Mesenchymal stem cell (in vitro differentiated cells and primary cell): ENCODE measurements at regions not wholly inside any gene's neighbourhood (a gene's known extent, or its start where the extent isn't known, plus 50 kb on each side); places are given as distances from the start of the nearest gene placed in this dataset.

ENCODE experiments used
- DNase-seq: peaks from one replicate; pipeline ENCODE4 v3.0.0-alpha.2; 2013
- H2AFZ ChIP-seq: one replicate; pipeline ENCODE4 v1.6.1; 2013; ENCODE audit warnings: low read depth, mild to moderate bottlenecking, control low read depth, inconsistent platforms, low read length, moderate library complexity
- H2AK5ac ChIP-seq: 2 replicates; pipeline ENCODE4 v1.6.1; 2013; ENCODE audit warnings: low read length, moderate library complexity, mild to moderate bottlenecking, inconsistent platforms; ENCODE audit not compliant: severe bottlenecking
- H2BK120ac ChIP-seq: one replicate; pipeline ENCODE4 v1.6.1; 2013; ENCODE audit warnings: low read depth, mild to moderate bottlenecking, inconsistent platforms, low read length, moderate library complexity
- H2BK12ac ChIP-seq, 2 experiments: one replicate each; pipeline ENCODE4 v1.6.1; 2013; ENCODE audit warnings: inconsistent platforms in 2 of 2, low read length in 2 of 2, mild to moderate bottlenecking in 2 of 2, moderate library complexity in 2 of 2, control low read depth in 1 of 2
- H2BK15ac ChIP-seq: one replicate; pipeline ENCODE4 v1.6.1; 2013; ENCODE audit warnings: mild to moderate bottlenecking, low read depth, inconsistent platforms; ENCODE audit not compliant: poor library complexity, severe bottlenecking
- H2BK5ac ChIP-seq: 2 replicates; pipeline ENCODE4 v1.6.1; 2013; ENCODE audit warnings: low read depth, mild to moderate bottlenecking, low read length, control low read depth, inconsistent platforms; ENCODE audit not compliant: poor library complexity, severe bottlenecking
- H3K14ac ChIP-seq, 2 experiments: one replicate each; pipeline ENCODE4 v1.6.1; 2013; ENCODE audit warnings: inconsistent platforms in 2 of 2, low read length in 2 of 2, control low read depth in 1 of 2, mild to moderate bottlenecking in 1 of 2, moderate library complexity in 1 of 2
- H3K18ac ChIP-seq, 2 experiments: one replicate each; pipeline ENCODE4 v1.6.1; 2013; ENCODE audit warnings: inconsistent platforms in 2 of 2, low read length in 2 of 2, control low read depth in 1 of 2, low read depth in 1 of 2, mild to moderate bottlenecking in 1 of 2
- H3K23ac ChIP-seq, 2 experiments: one replicate each; pipeline ENCODE4 v1.6.1; 2013; ENCODE audit warnings: inconsistent platforms in 2 of 2, low read length in 2 of 2, mild to moderate bottlenecking in 2 of 2, moderate library complexity in 2 of 2, control low read depth in 1 of 2
- H3K27ac ChIP-seq: 2 replicates; pipeline ENCODE4 v1.5.1; 2013; ENCODE audit warnings: mild to moderate bottlenecking, moderate library complexity, low read length, control low read depth, inconsistent platforms; ENCODE audit not compliant: poor library complexity, severe bottlenecking
- H3K27me3 ChIP-seq, 2 experiments: 2 replicates each; pipeline versions ENCODE4 v1.6.1 to v1.7.0; 2013; ENCODE audit warnings: low read length in 2 of 2, mild to moderate bottlenecking in 2 of 2, moderate library complexity in 2 of 2, control low read depth in 1 of 2, inconsistent platforms in 1 of 2; ENCODE audit not compliant: control insufficient read depth in 1 of 2, insufficient read depth in 1 of 2
- H3K36me3 ChIP-seq, 2 experiments: 2 replicates each; pipeline versions ENCODE4 v1.6.1 to v1.7.0; 2013; ENCODE audit warnings: low read length in 2 of 2, control low read depth in 1 of 2, inconsistent platforms in 1 of 2, low read depth in 1 of 2, mild to moderate bottlenecking in 1 of 2; ENCODE audit not compliant: insufficient read depth in 2 of 2, control insufficient read depth in 1 of 2
- H3K4ac ChIP-seq, 2 experiments: one replicate each; pipeline ENCODE4 v1.6.1; 2013; ENCODE audit warnings: inconsistent platforms in 2 of 2, low read length in 2 of 2, mild to moderate bottlenecking in 2 of 2, moderate library complexity in 2 of 2, control low read depth in 1 of 2, low read depth in 1 of 2
- H3K4me1 ChIP-seq: 2 replicates; pipeline ENCODE4 v1.6.1; 2013; ENCODE audit warnings: low read depth, low read length, control low read depth; ENCODE audit not compliant: control insufficient read depth, insufficient read depth
- H3K4me2 ChIP-seq: 2 replicates; pipeline ENCODE4 v1.6.1; 2013; ENCODE audit warnings: low read length, mild to moderate bottlenecking, inconsistent platforms; ENCODE audit not compliant: poor library complexity, severe bottlenecking
- H3K4me3 ChIP-seq, 2 experiments: 2 replicates each; pipeline versions ENCODE4 v1.5.1 to v1.7.0; 2013; ENCODE audit warnings: low read length in 2 of 2, mild to moderate bottlenecking in 2 of 2, control low read depth in 1 of 2, low read depth in 1 of 2; ENCODE audit not compliant: insufficient read depth in 1 of 2
- H3K79me1 ChIP-seq: replicated peaks from 2 replicates; pipeline ENCODE4 v1.6.1; 2013; ENCODE audit warnings: mild to moderate bottlenecking, control low read depth, low read length, inconsistent platforms; ENCODE audit not compliant: poor library complexity, severe bottlenecking
- H3K9ac ChIP-seq: 2 replicates; pipeline ENCODE4 v1.7.0; 2013; ENCODE audit warnings: mild to moderate bottlenecking, low read length, moderate library complexity
- H3K9me3 ChIP-seq: 2 replicates; pipeline ENCODE4 v1.7.0; 2013; ENCODE audit warnings: mild to moderate bottlenecking, low read length; ENCODE audit not compliant: control insufficient read depth
- H4K8ac ChIP-seq: one replicate; pipeline ENCODE4 v1.6.1; 2013; ENCODE audit warnings: inconsistent platforms, mild to moderate bottlenecking, low read length, moderate library complexity
- H4K91ac ChIP-seq: one replicate; pipeline ENCODE4 v1.6.1; 2013; ENCODE audit warnings: mild to moderate bottlenecking, low read length, inconsistent platforms
- WGBS: methylation state at CpG from one replicate; pipeline ENCODE4 v1.1.7; 2013; ENCODE audit warnings: mixed read lengths; 5-methylcytosine and 5-hydroxymethylcytosine counted together

- Histone ChIP-seq H2BK15ac (no peak overlapping the region), H3K4me1 (no peaks in the 10 kb centered on the region), H2BK5ac (no peak overlapping the region), H3K4me2 (no peak overlapping the region), H3K4ac (no peak overlapping the region), H3K79me1 (no peaks in the 10 kb centered on the region), H3K36me3 (no peaks in the 10 kb centered on the region), H3K9ac (no peak overlapping the region), H4K8ac (no peak overlapping the region), H4K91ac (no peak overlapping the region), H2AFZ (no peak overlapping the region), H2BK120ac (no peak overlapping the region), H3K23ac (no peak overlapping the region), H3K14ac (no peak overlapping the region), H3K27me3 (no peaks in the 10 kb centered on the region), H2AK5ac (no peak overlapping the region), H2BK12ac (no peak overlapping the region), H3K4me3 (no peak overlapping the region), H3K27ac (no peak overlapping the region), H3K18ac (no peak overlapping the region), H3K9me3 (peaks cover 10% of the 10 kb centered on the region)
- 86% methylated on average over 5 of the region's 5 CpGs for WGBS
- no peak for DNase-seq
Measured at GRCh38 chr2:19632403-19632991, 269.3 kb downstream of the TTC32 start.

GRCh38 chr2:19631871-19632270 lies 269.9 kb downstream of the TTC32 start:
- Histone ChIP-seq H3K4ac (no peak overlapping the region), H3K4me1 (no peaks in the 10 kb centered on the region), H2BK12ac (no peak overlapping the region), H2AK5ac (no peak overlapping the region), H2BK120ac (no peak overlapping the region), H4K91ac (no peak overlapping the region), H2BK15ac (no peak overlapping the region), H2BK5ac (no peak overlapping the region), H3K4me3 (no peak overlapping the region), H3K23ac (no peak overlapping the region), H2AFZ (no peak overlapping the region), H3K9ac (no peak overlapping the region), H3K27ac (no peak overlapping the region), H3K36me3 (no peaks in the 10 kb centered on the region), H3K9me3 (peaks cover 15% of the 10 kb centered on the region), H3K79me1 (no peaks in the 10 kb centered on the region), H3K4me2 (no peak overlapping the region), H3K18ac (no peak overlapping the region), H3K27me3 (no peaks in the 10 kb centered on the region), H4K8ac (no peak overlapping the region), H3K14ac (no peak overlapping the region)
- WGBS = no CpG with 5 or more reads among the region's 1 CpG
- no peak for DNase-seq

GRCh38 chr2:19630921-19631320 lies 270.9 kb downstream of the TTC32 start:
- Histone ChIP-seq H3K36me3 (no peaks in the 10 kb centered on the region), H3K4me3 (no peak overlapping the region), H3K4ac (no peak overlapping the region), H3K23ac (no peak overlapping the region), H3K27me3 (no peaks in the 10 kb centered on the region), H3K4me1 (no peaks in the 10 kb centered on the region), H3K4me2 (no peak overlapping the region), H2BK5ac (no peak overlapping the region), H3K9ac (no peak overlapping the region), H2AFZ (no peak overlapping the region), H2BK15ac (peak overlapping the region; percentile 26), H3K79me1 (no peaks in the 10 kb centered on the region), H4K8ac (no peak overlapping the region), H3K14ac (no peak overlapping the region), H2BK12ac (no peak overlapping the region), H3K27ac (no peak overlapping the region), H4K91ac (no peak overlapping the region), H2AK5ac (no peak overlapping the region), H3K18ac (peak overlapping the region in 1 of 2 experiments; percentile 14), H2BK120ac (no peak overlapping the region), H3K9me3 (peaks cover 16% of the 10 kb centered on the region)
- DNase-seq = no peak
- 83% methylated on average over 2 of the region's 2 CpGs for WGBS

- H3K4me3 ChIP-seq = no peak overlapping the region
- H3K79me1 ChIP-seq = no peaks in the 10 kb centered on the region
- no peak overlapping the region for H3K14ac ChIP-seq
- H2AFZ ChIP-seq = no peak overlapping the region
- H3K9ac ChIP-seq = no peak overlapping the region
- no peaks in the 10 kb centered on the region for H3K4me1 ChIP-seq
- H3K18ac ChIP-seq = no peak overlapping the region
- no peak overlapping the region for H2AK5ac ChIP-seq
- H4K8ac ChIP-seq = no peak overlapping the region
- H3K9me3 ChIP-seq = peaks cover 16% of the 10 kb centered on the region
- no peak overlapping the region for H3K4me2 ChIP-seq
- H2BK12ac ChIP-seq = no peak overlapping the region
- no peak overlapping the region for H2BK120ac ChIP-seq
- no peak overlapping the region for H3K27ac ChIP-seq
- no peaks in the 10 kb centered on the region for H3K27me3 ChIP-seq
- no peak overlapping the region for H2BK15ac ChIP-seq
- DNase-seq = no peak
- no peak overlapping the region for H3K4ac ChIP-seq
- no peak overlapping the region for H2BK5ac ChIP-seq
- no peaks in the 10 kb centered on the region for H3K36me3 ChIP-seq
- no peak overlapping the region for H4K91ac ChIP-seq
- H3K23ac ChIP-seq = no peak overlapping the region
Measured at GRCh38 chr2:19627359-19627758, 268.9 kb upstream of the OSR1 start.
